ENCODE measurements at regions not wholly inside any gene's neighbourhood (a gene's known extent, or its start where the extent isn't known, plus 50 kb on each side); places are given as distances from the start of the nearest gene placed in this dataset.

DNA sequence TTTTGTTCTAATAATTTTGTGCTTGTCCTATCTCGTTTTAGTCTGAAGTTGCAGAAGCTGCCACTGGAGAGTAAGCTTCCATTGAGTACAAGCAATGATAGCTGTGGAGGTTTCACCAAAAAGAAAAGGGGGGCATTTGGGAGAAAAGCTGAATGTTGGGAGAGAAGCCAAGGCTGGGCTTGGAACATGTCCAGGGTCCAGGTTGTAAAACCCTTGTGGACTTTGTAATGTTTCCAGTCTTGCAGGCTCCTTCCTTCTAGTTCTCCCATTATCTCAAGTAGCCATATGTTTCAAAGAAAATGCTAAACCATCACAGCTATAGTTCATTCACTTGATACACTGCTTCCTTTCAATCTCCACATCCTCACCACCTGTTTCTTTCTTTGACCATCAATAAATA is 880.2 kb downstream of the NLGN4Y start:
- no peak overlapping the region for H4K8ac ChIP-seq (ENCODE audit: low read depth, low read length)
- no peak overlapping the region for H4K12ac ChIP-seq (ENCODE audit: low read depth, low read length)
- no peak overlapping the region for H2BK12ac ChIP-seq (ENCODE audit: low read length)
- H2AFZ ChIP-seq (ENCODE audit: insufficient read depth, low read length, poor library complexity): no peak overlapping the region
- no peak for DNase-seq
- no peaks in the 10 kb centered on the region for H3K79me2 ChIP-seq (ENCODE audit: control insufficient read depth, insufficient read depth, low read length, poor library complexity)
- H2BK120ac ChIP-seq (ENCODE audit: insufficient read depth, low read length, poor library complexity): no peak overlapping the region
- WGBS (ENCODE audit: extremely low coverage, insufficient coverage, insufficient read length): no CpG with 5 or more reads among the region's 1 CpG
- no peak overlapping the region for H3K4ac ChIP-seq (ENCODE audit: low read depth, low read length)
- no peak overlapping the region for H3K23ac ChIP-seq (ENCODE audit: low read length)
- H3K27ac ChIP-seq (ENCODE audit: low read depth, low read length): no peak overlapping the region
- no peaks in the 10 kb centered on the region for H3K36me3 ChIP-seq (ENCODE audit: control insufficient read depth in 1 of 2, insufficient read depth in 2 of 2, low read length in 2 of 2)
- no peak overlapping the region for H3K4me2 ChIP-seq (ENCODE audit: low read length)
- no peaks in the 10 kb centered on the region for H3K79me1 ChIP-seq (ENCODE audit: low read length)
- H3K4me3 ChIP-seq (ENCODE audit: low read depth, low read length): no peak overlapping the region
- no peaks in the 10 kb centered on the region for H3K27me3 ChIP-seq (ENCODE audit: insufficient read depth, low read length)
- peaks cover 0 to 3% of the 10 kb centered on the region in 2 experiments for H3K4me1 ChIP-seq (ENCODE audit: control insufficient read depth in 1 of 2, insufficient read depth in 2 of 2, low read length in 2 of 2)
- H3K18ac ChIP-seq (ENCODE audit: low read length): no peak overlapping the region
- H3K9ac ChIP-seq (ENCODE audit: low read length): no peak overlapping the region
- no peak overlapping the region for H2BK5ac ChIP-seq (ENCODE audit: low read depth, low read length, poor library complexity)
- H4K91ac ChIP-seq (ENCODE audit: low read depth, low read length): no peak overlapping the region
- no peaks in the 10 kb centered on the region for H3K9me3 ChIP-seq (ENCODE audit: insufficient read depth, low read depth, low read length)
- no peak overlapping the region for H3K14ac ChIP-seq (ENCODE audit: low read length)
- no peak overlapping the region for H2AK5ac ChIP-seq (ENCODE audit: low read length)

DNA sequence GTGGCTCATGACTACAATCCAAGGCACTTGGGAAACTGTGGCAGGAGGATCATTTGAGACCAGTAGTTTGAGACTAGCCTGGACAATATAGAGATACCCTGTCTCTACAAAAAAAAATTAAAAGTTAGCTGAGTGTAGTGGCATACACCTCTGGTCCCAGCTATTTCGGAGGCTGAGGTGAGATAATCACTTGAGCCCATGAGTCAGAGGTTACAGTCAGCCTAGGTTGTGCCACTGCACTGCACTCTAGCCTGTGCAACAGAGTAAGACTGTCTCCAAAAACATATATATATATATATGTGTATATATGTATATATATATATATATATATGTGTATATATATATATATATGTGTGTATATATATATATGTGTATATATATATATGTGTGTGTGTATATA is 890.8 kb downstream of the NLGN4Y start:
- no CpG with 5 or more reads among the region's 1 CpG for WGBS (ENCODE audit: extremely low coverage, insufficient coverage, insufficient read length)
- DNase-seq: no peak
- Histone ChIP-seq H4K91ac (ENCODE audit: low read depth, low read length) (no peak overlapping the region), H4K12ac (ENCODE audit: low read depth, low read length) (no peak overlapping the region), H2AFZ (ENCODE audit: insufficient read depth, low read length, poor library complexity) (no peak overlapping the region), H3K27me3 (ENCODE audit: insufficient read depth, low read length) (no peaks in the 10 kb centered on the region), H2BK5ac (ENCODE audit: low read depth, low read length, poor library complexity) (no peak overlapping the region), H3K4me2 (ENCODE audit: low read length) (no peak overlapping the region), H2AK5ac (ENCODE audit: low read length) (no peak overlapping the region), H3K79me2 (ENCODE audit: control insufficient read depth, insufficient read depth, low read length, poor library complexity) (no peaks in the 10 kb centered on the region), H2BK12ac (ENCODE audit: low read length) (no peak overlapping the region), H3K14ac (ENCODE audit: low read length) (no peak overlapping the region), H3K27ac (ENCODE audit: low read depth, low read length) (no peak overlapping the region), H3K9ac (ENCODE audit: low read length) (no peak overlapping the region), H3K4me3 (ENCODE audit: low read depth, low read length) (no peak overlapping the region), H2BK120ac (ENCODE audit: insufficient read depth, low read length, poor library complexity) (no peak overlapping the region), H3K36me3 (ENCODE audit: control insufficient read depth in 1 of 2, insufficient read depth in 2 of 2, low read length in 2 of 2) (no peaks in the 10 kb centered on the region), H4K8ac (ENCODE audit: low read depth, low read length) (no peak overlapping the region), H3K9me3 (ENCODE audit: insufficient read depth, low read depth, low read length) (no peaks in the 10 kb centered on the region), H3K4me1 (ENCODE audit: control insufficient read depth in 1 of 2, insufficient read depth in 2 of 2, low read length in 2 of 2) (no peaks in the 10 kb centered on the region), H3K79me1 (ENCODE audit: low read length) (no peaks in the 10 kb centered on the region), H3K4ac (ENCODE audit: low read depth, low read length) (no peak overlapping the region), H3K18ac (ENCODE audit: low read length) (no peak overlapping the region), H3K23ac (ENCODE audit: low read length) (no peak overlapping the region)

GRCh38 chrY:15418613-15419012 is 894.3 kb downstream of the NLGN4Y start:
- H3K23ac ChIP-seq (ENCODE audit: low read length): no peak overlapping the region
- H2AK5ac ChIP-seq (ENCODE audit: low read length): no peak overlapping the region
- no peak overlapping the region for H3K27ac ChIP-seq (ENCODE audit: low read depth, low read length)
- no peak overlapping the region for H4K12ac ChIP-seq (ENCODE audit: low read depth, low read length)
- no peaks in the 10 kb centered on the region for H3K27me3 ChIP-seq (ENCODE audit: insufficient read depth, low read length)
- DNase-seq: no peak
- no peak overlapping the region for H2BK12ac ChIP-seq (ENCODE audit: low read length)
- H3K14ac ChIP-seq (ENCODE audit: low read length): no peak overlapping the region
- no peak overlapping the region for H3K9ac ChIP-seq (ENCODE audit: low read length)
- H2BK120ac ChIP-seq (ENCODE audit: insufficient read depth, low read length, poor library complexity): no peak overlapping the region
- no peak overlapping the region for H4K91ac ChIP-seq (ENCODE audit: low read depth, low read length)
- no peak overlapping the region for H3K4ac ChIP-seq (ENCODE audit: low read depth, low read length)
- H3K79me1 ChIP-seq (ENCODE audit: low read length): no peaks in the 10 kb centered on the region
- no peaks in the 10 kb centered on the region for H3K9me3 ChIP-seq (ENCODE audit: insufficient read depth, low read depth, low read length)
- no peak overlapping the region for H3K4me3 ChIP-seq (ENCODE audit: low read depth, low read length)
- H3K18ac ChIP-seq (ENCODE audit: low read length): no peak overlapping the region
- no peak overlapping the region for H4K8ac ChIP-seq (ENCODE audit: low read depth, low read length)
- H3K36me3 ChIP-seq (ENCODE audit: control insufficient read depth in 1 of 2, insufficient read depth in 2 of 2, low read length in 2 of 2): no peaks in the 10 kb centered on the region
- H2AFZ ChIP-seq (ENCODE audit: insufficient read depth, low read length, poor library complexity): no peak overlapping the region
- no peak overlapping the region for H2BK5ac ChIP-seq (ENCODE audit: low read depth, low read length, poor library complexity)
- H3K4me1 ChIP-seq (ENCODE audit: control insufficient read depth in 1 of 2, insufficient read depth in 2 of 2, low read length in 2 of 2): peaks cover 0 to 3% of the 10 kb centered on the region in 2 experiments
- no peak overlapping the region for H3K4me2 ChIP-seq (ENCODE audit: low read length)
- H3K79me2 ChIP-seq (ENCODE audit: control insufficient read depth, insufficient read depth, low read length, poor library complexity): no peaks in the 10 kb centered on the region

DNA sequence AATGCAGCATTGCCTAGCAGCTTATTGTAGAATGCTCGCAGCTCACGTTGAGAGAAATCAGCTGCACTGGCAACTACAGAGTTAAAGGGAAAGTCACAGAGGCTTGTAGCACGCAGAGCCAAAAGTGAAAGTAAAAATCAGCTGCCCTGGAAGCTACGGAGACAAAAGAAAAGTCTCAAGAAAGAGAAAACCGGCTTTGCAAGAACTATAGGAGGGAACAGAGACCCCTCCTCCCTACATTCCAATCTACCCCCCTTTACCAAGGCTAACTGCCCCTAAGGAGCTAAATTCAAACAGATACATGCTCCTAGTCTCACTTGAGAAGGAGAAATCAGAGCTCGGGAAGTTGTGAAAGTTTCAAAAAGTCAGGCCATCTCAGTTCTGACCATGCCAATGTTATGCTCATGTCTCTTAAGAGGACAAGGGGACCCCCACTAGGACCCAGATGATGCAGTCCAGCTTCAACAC is 900.4 kb downstream of the NLGN4Y start:
- peaks cover 0 to 10% of the 10 kb centered on the region in 2 experiments for H3K4me1 ChIP-seq (ENCODE audit: control insufficient read depth in 1 of 2, insufficient read depth in 2 of 2, low read length in 2 of 2)
- H2AK5ac ChIP-seq (ENCODE audit: low read length): no peak overlapping the region
- no peak overlapping the region for H3K14ac ChIP-seq (ENCODE audit: low read length)
- peak overlapping the region; percentile 70 for H3K4me2 ChIP-seq (ENCODE audit: low read length)
- no peak overlapping the region for H2BK12ac ChIP-seq (ENCODE audit: low read length)
- H4K91ac ChIP-seq (ENCODE audit: low read depth, low read length): peak overlapping the region; percentile 37
- peak overlapping the region; percentile 47 for H4K8ac ChIP-seq (ENCODE audit: low read depth, low read length)
- peaks cover 1% of the 10 kb centered on the region for H3K79me1 ChIP-seq (ENCODE audit: low read length)
- DNase-seq: no peak
- H3K4me3 ChIP-seq (ENCODE audit: low read depth, low read length): no peak overlapping the region
- H3K36me3 ChIP-seq (ENCODE audit: control insufficient read depth in 1 of 2, insufficient read depth in 2 of 2, low read length in 2 of 2): no peaks in the 10 kb centered on the region
- no peak overlapping the region for H3K18ac ChIP-seq (ENCODE audit: low read length)
- H3K23ac ChIP-seq (ENCODE audit: low read length): no peak overlapping the region
- WGBS (ENCODE audit: extremely low coverage, insufficient coverage, insufficient read length): no CpG with 5 or more reads among the region's 6 CpGs
- peak overlapping the region; percentile 22 for H2BK120ac ChIP-seq (ENCODE audit: insufficient read depth, low read length, poor library complexity)
- no peak overlapping the region for H4K12ac ChIP-seq (ENCODE audit: low read depth, low read length)
- H3K9me3 ChIP-seq (ENCODE audit: insufficient read depth, low read depth, low read length): no peaks in the 10 kb centered on the region
- peak overlapping the region; percentile 54 for H2AFZ ChIP-seq (ENCODE audit: insufficient read depth, low read length, poor library complexity)
- H3K27ac ChIP-seq (ENCODE audit: low read depth, low read length): peak overlapping the region; percentile 25
- H2BK5ac ChIP-seq (ENCODE audit: low read depth, low read length, poor library complexity): peak overlapping the region; percentile 21
- peaks cover 1% of the 10 kb centered on the region for H3K79me2 ChIP-seq (ENCODE audit: control insufficient read depth, insufficient read depth, low read length, poor library complexity)
- H3K4ac ChIP-seq (ENCODE audit: low read depth, low read length): no peak overlapping the region
- H3K9ac ChIP-seq (ENCODE audit: low read length): no peak overlapping the region
- no peaks in the 10 kb centered on the region for H3K27me3 ChIP-seq (ENCODE audit: insufficient read depth, low read length)

Measured in trophoblast cell (in vitro differentiated cells and primary cell).